GM12865 (cell line): ENCODE measurements at regions not wholly inside any gene's neighbourhood (a gene's known extent, or its start where the extent isn't known, plus 50 kb on each side); places are given as distances from the start of the nearest gene placed in this dataset.

Source experiments
- DNase-seq: peaks from one replicate; pipeline ENCODE4 v3.0.0; 2010; ENCODE audit warnings: low read depth
- H3K4me3 ChIP-seq: 2 replicates; pipeline ENCODE4 v1.5.1; 2011; ENCODE audit warnings: mild to moderate bottlenecking, low read depth, low read length, control low read depth
- TF ChIP-seq, protein P1 (sequence below): IDR thresholded peaks from 2 replicates; pipeline ENCODE4 v1.5.1; 2011; ENCODE audit warnings: low read length, control low read depth, low read depth, inconsistent platforms; ENCODE audit not compliant: insufficient read depth; ENCODE audit errors: missing control alignments

- DNase-seq, result peak; percentile 1
These were observed 853.8 kb downstream of the IGSF11 start for GRCh38 chr3:118180853-118181252.

GRCh38 chr3:118181274-118181673 is 853.4 kb downstream of the IGSF11 start:
- no peak overlapping the region for H3K4me3 ChIP-seq
- DNase-seq, result peak; percentile 8
- TF ChIP-seq, protein P1, sequence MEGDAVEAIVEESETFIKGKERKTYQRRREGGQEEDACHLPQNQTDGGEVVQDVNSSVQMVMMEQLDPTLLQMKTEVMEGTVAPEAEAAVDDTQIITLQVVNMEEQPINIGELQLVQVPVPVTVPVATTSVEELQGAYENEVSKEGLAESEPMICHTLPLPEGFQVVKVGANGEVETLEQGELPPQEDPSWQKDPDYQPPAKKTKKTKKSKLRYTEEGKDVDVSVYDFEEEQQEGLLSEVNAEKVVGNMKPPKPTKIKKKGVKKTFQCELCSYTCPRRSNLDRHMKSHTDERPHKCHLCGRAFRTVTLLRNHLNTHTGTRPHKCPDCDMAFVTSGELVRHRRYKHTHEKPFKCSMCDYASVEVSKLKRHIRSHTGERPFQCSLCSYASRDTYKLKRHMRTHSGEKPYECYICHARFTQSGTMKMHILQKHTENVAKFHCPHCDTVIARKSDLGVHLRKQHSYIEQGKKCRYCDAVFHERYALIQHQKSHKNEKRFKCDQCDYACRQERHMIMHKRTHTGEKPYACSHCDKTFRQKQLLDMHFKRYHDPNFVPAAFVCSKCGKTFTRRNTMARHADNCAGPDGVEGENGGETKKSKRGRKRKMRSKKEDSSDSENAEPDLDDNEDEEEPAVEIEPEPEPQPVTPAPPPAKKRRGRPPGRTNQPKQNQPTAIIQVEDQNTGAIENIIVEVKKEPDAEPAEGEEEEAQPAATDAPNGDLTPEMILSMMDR, result no peak

More at GRCh38 chr3:118180853-118181252, 853.8 kb downstream of the IGSF11 start:
- TF ChIP-seq, protein P1, result no peak
- no peak overlapping the region for H3K4me3 ChIP-seq

DNA sequence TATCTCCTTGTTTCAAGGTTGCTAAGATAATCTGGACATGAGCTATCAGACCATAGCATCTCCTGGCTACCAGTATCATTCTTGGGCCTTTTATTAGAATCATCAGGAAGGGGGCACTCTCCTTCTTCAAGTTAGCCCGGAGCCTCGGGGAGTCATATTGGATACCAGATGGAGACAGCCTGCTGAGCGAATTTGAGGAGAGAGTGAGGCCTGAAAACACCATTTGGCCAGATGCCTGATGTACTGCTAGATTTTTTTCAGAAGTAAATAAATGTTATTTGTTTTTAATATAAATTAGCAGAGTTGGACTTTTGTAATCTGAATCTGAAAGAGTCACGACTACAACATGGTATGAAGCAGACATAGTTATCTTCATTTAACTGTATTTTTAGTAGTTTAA is 848.6 kb downstream of the IGSF11 start:
- H3K4me3 ChIP-seq, result no peak overlapping the region
- DNase-seq, result no peak
- TF ChIP-seq, protein P1, result no peak

DNA sequence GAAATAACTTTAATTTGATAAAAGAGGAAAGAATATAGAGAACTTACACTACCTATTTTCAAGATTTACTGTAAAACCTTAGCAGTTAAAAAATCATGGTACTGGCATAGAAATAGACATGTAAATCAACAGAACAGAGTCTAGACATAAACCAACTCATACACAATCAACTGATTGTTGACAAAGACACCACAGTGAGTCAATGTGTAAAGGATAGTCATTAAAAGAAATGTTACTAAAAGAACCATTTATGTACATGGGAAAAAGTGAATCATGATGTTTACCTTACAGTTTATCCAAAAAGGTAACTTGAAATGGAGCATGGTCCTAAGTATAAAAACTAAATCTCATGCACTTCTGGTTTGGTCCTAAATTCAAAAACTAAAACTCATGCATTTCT is 847.4 kb downstream of the IGSF11 start:
- no peak for DNase-seq
- TF ChIP-seq, protein P1, result no peak
- no peak overlapping the region for H3K4me3 ChIP-seq

DNA sequence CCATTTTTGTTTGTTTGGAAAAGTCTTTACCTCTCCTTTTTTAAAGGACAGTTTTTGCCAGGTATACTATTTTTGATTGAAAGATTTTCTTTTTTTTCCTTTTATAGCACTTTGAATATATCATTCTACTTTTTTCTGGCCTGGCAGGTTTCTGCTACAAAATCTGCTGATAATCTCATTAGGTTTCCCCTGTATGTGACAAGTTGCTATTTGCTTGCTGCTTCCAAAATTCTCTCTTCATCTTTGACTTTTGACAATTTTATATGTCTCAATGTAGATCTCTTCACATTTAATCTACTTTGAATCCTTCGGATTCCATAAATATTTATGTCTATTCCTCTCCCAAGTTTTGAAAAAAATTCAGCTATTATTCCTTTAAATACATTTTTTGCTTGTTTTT is 838.5 kb downstream of the IGSF11 start:
- TF ChIP-seq, protein P1, result no peak
- DNase-seq, result no peak

GRCh38 chr3:118199044-118199443 is 835.6 kb downstream of the IGSF11 start:
- TF ChIP-seq, protein P1, result no peak
- DNase-seq, result no peak
- H3K4me3 ChIP-seq, result no peak overlapping the region

More for the DNA sequence above, 838.5 kb downstream of the IGSF11 start:
- H3K4me3 ChIP-seq, result no peak overlapping the region

DNA sequence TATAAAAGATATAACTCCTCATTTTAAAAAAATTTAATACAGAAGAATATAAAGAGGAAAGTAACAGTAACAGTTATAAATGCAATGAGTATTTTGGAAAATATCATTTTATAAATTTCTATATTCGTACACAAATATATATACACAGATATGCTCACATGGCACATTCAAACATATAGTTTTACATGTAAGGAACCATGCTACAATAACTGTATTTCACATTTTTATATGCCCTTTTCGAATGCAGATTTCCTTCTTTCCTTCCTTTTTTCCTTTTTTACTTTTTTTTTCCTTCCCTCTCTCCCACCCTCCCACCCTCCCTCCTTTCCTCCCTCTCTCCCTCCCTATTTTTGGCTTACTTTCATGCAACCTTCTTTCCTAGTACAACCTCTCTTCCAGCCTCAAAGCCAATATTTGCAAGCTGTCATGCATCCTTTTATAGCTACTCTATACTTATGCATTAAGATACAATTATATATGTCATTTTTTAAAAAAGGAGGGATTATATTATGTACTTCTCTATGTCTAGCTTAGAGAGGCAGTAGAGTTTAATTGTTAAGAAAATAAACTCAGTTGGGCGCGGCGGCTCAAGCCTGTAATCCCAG is 830.5 kb downstream of the IGSF11 start:
- no peak for DNase-seq
- TF ChIP-seq, protein P1, result no peak
- H3K4me3 ChIP-seq, result no peak overlapping the region
